Nephron progenitor cell (in vitro differentiated cells): ENCODE measurements at regions not wholly inside any gene's neighbourhood (a gene's known extent, or its start where the extent isn't known, plus 50 kb on each side); places are given as distances from the start of the nearest gene placed in this dataset.

Experiments
- DNase-seq: peaks from one replicate; pipeline ENCODE4 v3.0.0; 2021
- H3K27ac Mint-ChIP-seq: 2 replicates; pipeline ENCODE4 v1.8.0; 2021; ENCODE audit warnings: mild to moderate bottlenecking, moderate library complexity, mixed read lengths
- H3K27me3 Mint-ChIP-seq: 2 replicates; pipeline ENCODE4 v1.8.0; 2021; ENCODE audit warnings: mild to moderate bottlenecking, low read depth, mixed read lengths; ENCODE audit not compliant: poor library complexity
- H3K36me3 Mint-ChIP-seq: 2 replicates; pipeline ENCODE4 v1.8.0; 2021; ENCODE audit warnings: low read depth, mixed read lengths
- H3K4me1 Mint-ChIP-seq: 2 replicates; pipeline ENCODE4 v1.8.0; 2021; ENCODE audit warnings: mixed read lengths
- H3K4me3 Mint-ChIP-seq: 2 replicates; pipeline ENCODE4 v1.8.0; 2021; ENCODE audit warnings: mild to moderate bottlenecking, moderate library complexity, mixed read lengths
- H3K9me3 Mint-ChIP-seq: 2 replicates; pipeline ENCODE4 v1.8.0; 2021; ENCODE audit warnings: mild to moderate bottlenecking, moderate library complexity, mixed read lengths
- CTCF ChIP-seq: fragments of 200-600 bp; sonication (generic); IDR thresholded peaks from 2 replicates; pipeline ENCODE4 v1.5.0; 2021; ENCODE audit warnings: antibody characterized with exemption

DNA sequence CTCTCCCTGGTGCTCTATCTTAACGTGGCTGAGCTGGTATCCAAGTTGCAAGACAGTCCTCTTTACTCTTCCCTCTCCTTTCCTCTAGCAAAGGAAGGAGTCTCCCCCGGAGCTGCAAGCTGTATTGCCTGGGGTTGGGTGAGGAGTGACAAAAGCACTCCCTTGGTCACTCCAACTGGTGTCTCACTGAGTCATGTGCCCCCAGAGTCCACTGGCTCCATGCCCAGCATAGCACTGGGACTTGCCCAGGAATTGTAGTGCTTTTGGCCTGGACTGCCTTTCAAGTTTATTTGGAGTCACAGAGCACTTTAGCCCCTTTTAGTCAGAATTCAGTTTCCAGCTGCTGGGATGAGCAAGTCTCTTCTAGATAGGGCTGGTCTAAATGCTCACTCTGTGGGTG, 82.6 kb upstream of the FST start:
- Mint-ChIP-seq H3K27ac (peak overlapping the region; percentile 17), H3K4me1 (no peaks in the 10 kb centered on the region), H3K4me3 (no peak overlapping the region), H3K36me3 (no peaks in the 10 kb centered on the region), H3K9me3 (no peaks in the 10 kb centered on the region), H3K27me3 (peaks cover 14% of the 10 kb centered on the region)
- DNase-seq = no peak
- no peak for TF ChIP-seq CTCF

GRCh38 chr5:53399926-53400697, 80.3 kb upstream of the FST start:
- Mint-ChIP-seq H3K36me3 (no peaks in the 10 kb centered on the region), H3K4me1 (no peaks in the 10 kb centered on the region), H3K27me3 (peaks cover 14% of the 10 kb centered on the region), H3K27ac (no peak overlapping the region), H3K4me3 (no peak overlapping the region), H3K9me3 (no peaks in the 10 kb centered on the region)
- no peak for TF ChIP-seq CTCF
- DNase-seq = no peak

DNA sequence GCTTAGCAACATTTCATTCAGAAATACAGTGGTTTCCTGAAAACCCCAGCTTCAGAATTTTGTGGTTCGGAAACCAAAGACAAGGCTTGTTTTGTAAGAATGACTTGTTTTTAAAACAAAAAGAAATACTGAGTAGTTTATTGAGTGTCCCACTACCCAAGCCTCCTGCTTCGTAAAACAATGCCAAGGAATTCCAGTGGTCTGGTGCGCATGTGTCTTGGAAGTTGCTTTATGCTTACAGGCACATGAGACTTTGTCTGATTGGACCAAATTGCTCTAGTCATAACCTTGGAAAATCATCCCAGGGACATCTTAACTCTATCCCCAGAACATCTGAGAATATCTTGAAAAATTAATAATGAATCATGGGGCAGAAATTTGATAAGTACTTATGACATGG, 77.1 kb upstream of the FST start:
- Mint-ChIP-seq H3K27ac (no peak overlapping the region), H3K9me3 (no peaks in the 10 kb centered on the region), H3K4me1 (no peaks in the 10 kb centered on the region), H3K27me3 (peaks cover 10% of the 10 kb centered on the region), H3K36me3 (no peaks in the 10 kb centered on the region), H3K4me3 (no peak overlapping the region)
- no peak for TF ChIP-seq CTCF
- no peak for DNase-seq

- Mint-ChIP-seq H3K27ac (no peak overlapping the region), H3K27me3 (peaks cover 10% of the 10 kb centered on the region), H3K9me3 (no peaks in the 10 kb centered on the region), H3K4me3 (no peak overlapping the region), H3K36me3 (no peaks in the 10 kb centered on the region), H3K4me1 (no peaks in the 10 kb centered on the region)
- TF ChIP-seq CTCF = no peak
- no peak for DNase-seq
Measured at GRCh38 chr5:53403758-53404157, 76.7 kb upstream of the FST start.

DNA sequence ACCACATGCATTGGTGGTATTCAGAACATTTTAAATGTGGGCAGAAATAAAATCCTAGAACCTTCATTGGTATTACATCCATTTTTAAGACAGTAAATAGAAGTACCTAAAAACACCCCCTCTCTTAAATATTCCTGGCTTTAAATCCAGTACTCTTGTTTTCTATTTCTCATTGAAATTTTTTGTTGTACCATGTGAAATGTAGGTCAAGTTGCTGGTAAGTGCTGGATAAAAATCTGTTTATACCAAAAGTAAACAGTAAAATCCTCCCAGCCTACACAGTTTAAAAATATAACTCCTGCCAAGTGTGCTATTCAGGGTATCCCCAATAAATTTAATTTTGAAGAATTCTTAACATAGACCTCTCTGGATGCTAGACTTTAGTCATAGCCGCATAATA, 75.0 kb upstream of the FST start:
- DNase-seq = no peak
- Mint-ChIP-seq H3K4me3 (no peak overlapping the region), H3K4me1 (no peaks in the 10 kb centered on the region), H3K27ac (no peak overlapping the region), H3K36me3 (no peaks in the 10 kb centered on the region), H3K9me3 (peaks cover 9% of the 10 kb centered on the region), H3K27me3 (peaks cover 3% of the 10 kb centered on the region)
- TF ChIP-seq CTCF = no peak

- no peak for DNase-seq
Measured at GRCh38 chr5:53406630-53407316, 73.7 kb upstream of the FST start.

More at GRCh38 chr5:53406630-53407316, 73.7 kb upstream of the FST start:
- no peaks in the 10 kb centered on the region for H3K27me3 Mint-ChIP-seq
- H3K36me3 Mint-ChIP-seq = no peaks in the 10 kb centered on the region
- H3K4me1 Mint-ChIP-seq = no peaks in the 10 kb centered on the region
- no peak overlapping the region for H3K4me3 Mint-ChIP-seq
- peaks cover 11% of the 10 kb centered on the region for H3K9me3 Mint-ChIP-seq
- no peak for TF ChIP-seq CTCF
- no peak overlapping the region for H3K27ac Mint-ChIP-seq
